ENCODE measurements at regions not wholly inside any gene's neighbourhood (a gene's known extent, or its start where the extent isn't known, plus 50 kb on each side); places are given as distances from the start of the nearest gene placed in this dataset.

DNA sequence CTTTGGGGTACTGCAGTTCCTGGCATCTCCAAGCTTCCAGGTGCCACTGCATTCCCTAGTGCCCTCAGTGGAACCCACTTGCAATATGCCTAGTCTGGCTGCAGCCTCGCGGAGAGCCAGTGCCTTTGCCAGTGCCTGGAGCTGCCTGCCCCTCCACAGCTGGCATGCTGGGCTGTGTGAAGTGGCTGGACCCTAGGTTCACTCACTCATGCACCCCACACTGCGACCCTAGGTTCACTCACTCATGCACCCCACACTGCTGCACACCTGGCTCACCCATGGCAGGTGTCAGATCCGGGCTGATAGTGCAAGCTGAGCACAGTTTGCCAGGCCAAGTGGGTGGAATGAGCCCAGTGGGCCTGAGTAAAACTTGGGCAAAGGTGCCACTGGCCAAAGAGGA, 253.0 kb upstream of the NDST4 start:
- TF ChIP-seq, protein P1, sequence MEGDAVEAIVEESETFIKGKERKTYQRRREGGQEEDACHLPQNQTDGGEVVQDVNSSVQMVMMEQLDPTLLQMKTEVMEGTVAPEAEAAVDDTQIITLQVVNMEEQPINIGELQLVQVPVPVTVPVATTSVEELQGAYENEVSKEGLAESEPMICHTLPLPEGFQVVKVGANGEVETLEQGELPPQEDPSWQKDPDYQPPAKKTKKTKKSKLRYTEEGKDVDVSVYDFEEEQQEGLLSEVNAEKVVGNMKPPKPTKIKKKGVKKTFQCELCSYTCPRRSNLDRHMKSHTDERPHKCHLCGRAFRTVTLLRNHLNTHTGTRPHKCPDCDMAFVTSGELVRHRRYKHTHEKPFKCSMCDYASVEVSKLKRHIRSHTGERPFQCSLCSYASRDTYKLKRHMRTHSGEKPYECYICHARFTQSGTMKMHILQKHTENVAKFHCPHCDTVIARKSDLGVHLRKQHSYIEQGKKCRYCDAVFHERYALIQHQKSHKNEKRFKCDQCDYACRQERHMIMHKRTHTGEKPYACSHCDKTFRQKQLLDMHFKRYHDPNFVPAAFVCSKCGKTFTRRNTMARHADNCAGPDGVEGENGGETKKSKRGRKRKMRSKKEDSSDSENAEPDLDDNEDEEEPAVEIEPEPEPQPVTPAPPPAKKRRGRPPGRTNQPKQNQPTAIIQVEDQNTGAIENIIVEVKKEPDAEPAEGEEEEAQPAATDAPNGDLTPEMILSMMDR (conservative IDR thresholded peaks at IDR 0.05): no peak
- no peak for TF ChIP-seq ZFX (IDR thresholded peaks at IDR 0.05)

All from C4-2B (cell line).